Stomach (tissue), 4 donors: ENCODE measurements at regions not wholly inside any gene's neighbourhood (a gene's known extent, or its start where the extent isn't known, plus 50 kb on each side); places are given as distances from the start of the nearest gene placed in this dataset.

Source experiments
- CTCF ChIP-seq, 7 experiments: fragments of 450-650 bp in 4 of 7; fragments of 200-600 bp in 3 of 7; sonication (generic) in 3 of 7; IDR thresholded peaks; one replicate each; pipeline ENCODE4 v1.5.1; 2016 to 2019; ENCODE audit warnings: antibody characterized with exemption in 7 of 7, control low read depth in 2 of 7, mild to moderate bottlenecking in 1 of 7
- POLR2A ChIP-seq, 4 donors: fragments of 450-650 bp; IDR thresholded peaks; one replicate each; pipeline ENCODE4 v1.6.1; 2016; ENCODE audit warnings: antibody characterized with exemption in 4 of 4, control low read depth in 2 of 4, mild to moderate bottlenecking in 1 of 4, moderate library complexity in 1 of 4
- POLR2AphosphoS5 ChIP-seq, 3 donors: sonication (generic); formaldehyde crosslinking; IDR thresholded peaks; one replicate each; pipeline ENCODE4 v1.6.1; 2016; ENCODE audit warnings: antibody characterized with exemption in 3 of 3

- TF ChIP-seq CTCF (IDR thresholded peaks at IDR 0.05) (no peak), POLR2A (IDR thresholded peaks at IDR 0.05) (no peak), POLR2AphosphoS5 (IDR thresholded peaks at IDR 0.05) (no peak)
Observed at GRCh38 chr7:22624781-22625180, 102.2 kb upstream of the IL6 start.
